ENCODE measurements at regions not wholly inside any gene's neighbourhood (a gene's known extent, or its start where the extent isn't known, plus 50 kb on each side); places are given as distances from the start of the nearest gene placed in this dataset.

GRCh38 chr2:129300456-129300855 lies 679.0 kb upstream of the RAB6C start:
- no peak for DNase-seq

GRCh38 chr2:129301431-129301913 lies 678.0 kb upstream of the RAB6C start:
- DNase-seq, result no peak

- no peak for DNase-seq
Observed at GRCh38 chr2:129302106-129302505, 677.4 kb upstream of the RAB6C start.

DNA sequence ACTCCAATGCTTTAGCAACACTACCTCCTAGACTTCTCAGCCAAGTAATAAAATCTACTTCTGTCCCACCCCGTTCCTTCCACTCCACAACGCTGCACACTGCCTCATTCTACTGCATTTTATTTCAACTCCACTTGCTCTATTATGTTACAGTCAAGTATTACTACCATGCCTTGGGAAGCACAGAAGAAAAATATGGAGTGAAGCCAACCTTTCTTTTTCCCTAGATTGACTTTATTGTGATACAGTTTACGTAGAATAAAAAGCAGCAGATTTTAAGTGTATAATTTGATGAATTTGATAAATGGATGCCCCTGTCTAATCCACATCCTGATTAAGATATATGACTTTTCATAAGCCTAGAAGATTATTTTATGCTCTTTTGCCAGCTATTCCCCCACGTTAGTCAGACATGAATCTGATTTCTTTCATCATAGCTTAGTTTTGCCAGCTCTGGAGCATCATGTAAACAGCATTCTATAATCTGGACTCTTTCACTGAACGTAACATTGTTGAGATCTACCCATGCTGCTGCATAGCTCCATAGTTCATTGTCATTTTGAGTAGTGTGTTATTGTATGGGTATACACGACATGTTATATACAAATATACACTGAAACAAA lies 676.8 kb upstream of the RAB6C start:
- no peak for DNase-seq

DNA sequence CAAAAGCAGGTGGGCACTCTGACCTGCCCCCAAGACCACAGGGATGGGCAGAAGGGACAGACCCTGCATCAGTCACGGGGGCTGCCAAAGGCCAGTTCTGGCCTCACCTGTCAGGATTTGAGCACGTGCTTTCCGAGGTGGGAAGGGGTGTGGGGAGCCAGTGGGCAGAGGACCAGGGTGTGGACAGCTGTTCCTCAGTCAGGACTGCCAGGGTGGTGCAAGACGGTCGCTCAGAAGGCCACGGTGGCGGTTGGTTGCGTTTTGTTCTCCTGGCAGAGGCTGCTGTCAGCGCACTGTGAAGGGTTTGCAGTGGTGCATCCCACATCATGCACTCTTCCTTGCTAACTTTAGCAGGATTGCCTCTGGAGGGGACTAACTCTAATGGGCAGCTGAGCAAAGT lies 665.3 kb upstream of the RAB6C start:
- DNase-seq, result no peak

GRCh38 chr2:129318581-129319421 lies 660.7 kb upstream of the RAB6C start:
- no peak for DNase-seq

- no peak for DNase-seq
Observed at GRCh38 chr2:129319422-129319717, 660.1 kb upstream of the RAB6C start.

- DNase-seq, result no peak
Observed at GRCh38 chr2:129320288-129320687, 659.2 kb upstream of the RAB6C start.

GRCh38 chr2:129324349-129324748 lies 655.1 kb upstream of the RAB6C start:
- DNase-seq, result no peak

DNA sequence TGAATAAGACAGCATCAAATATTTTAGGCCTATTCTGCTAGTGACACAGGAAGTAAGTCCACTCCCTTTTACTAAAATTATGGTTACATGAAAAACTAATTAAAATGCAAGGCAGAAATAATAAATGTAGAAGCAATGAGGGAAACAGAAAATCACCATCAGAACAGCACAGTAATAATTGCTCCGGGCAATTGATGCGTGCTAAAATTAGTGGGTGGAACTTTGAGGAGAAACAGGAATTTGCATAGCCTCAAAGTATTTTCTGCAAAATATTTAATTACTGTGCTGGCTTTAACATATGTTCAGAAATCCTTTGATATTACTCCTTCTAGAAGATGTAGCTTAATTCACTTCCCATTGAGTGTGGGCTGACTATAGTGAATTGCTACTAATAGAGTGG lies 654.3 kb upstream of the RAB6C start:
- DNase-seq, result no peak

DNA sequence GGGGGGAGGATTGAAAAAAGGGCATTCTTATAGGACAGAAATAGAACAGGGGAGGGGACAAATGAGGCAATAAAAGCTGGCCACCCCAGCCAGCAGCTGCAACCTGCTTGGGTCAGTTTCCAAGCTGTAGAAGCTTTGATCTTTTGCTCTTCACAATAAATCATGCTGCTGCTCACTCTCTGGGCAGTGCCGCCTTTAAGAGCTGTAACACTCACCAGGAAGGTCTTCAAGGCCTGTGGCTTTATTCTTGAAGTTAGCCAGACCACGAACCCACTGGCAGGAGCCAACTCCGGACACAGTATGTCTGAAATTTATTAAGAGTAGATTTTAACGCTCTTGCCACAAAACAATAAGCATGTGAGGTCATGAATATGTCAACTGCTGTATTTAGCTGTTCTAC lies 649.9 kb upstream of the RAB6C start:
- DNase-seq, result no peak

DNA sequence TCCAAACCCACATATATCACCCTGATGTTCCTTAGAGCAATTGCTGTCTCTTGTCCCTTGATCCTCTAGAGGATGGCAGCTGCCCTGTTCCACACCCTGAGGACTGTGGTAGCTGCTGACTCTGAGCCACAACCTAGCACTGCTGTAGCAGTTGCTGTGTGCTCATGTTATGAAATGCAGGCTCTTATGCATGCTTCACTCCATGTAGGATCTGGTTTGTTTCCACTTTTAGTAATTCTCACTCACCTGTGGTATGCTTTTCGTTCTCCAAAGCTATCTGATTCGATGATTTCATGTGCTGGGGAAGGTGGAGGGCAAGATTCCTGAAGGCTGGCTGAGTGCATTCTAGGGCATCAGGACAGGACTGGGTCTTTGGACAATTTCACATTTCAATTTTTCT lies 649.0 kb upstream of the RAB6C start:
- DNase-seq, result no peak

- DNase-seq, result no peak
Observed at GRCh38 chr2:129331638-129332037, 647.8 kb upstream of the RAB6C start.

DNA sequence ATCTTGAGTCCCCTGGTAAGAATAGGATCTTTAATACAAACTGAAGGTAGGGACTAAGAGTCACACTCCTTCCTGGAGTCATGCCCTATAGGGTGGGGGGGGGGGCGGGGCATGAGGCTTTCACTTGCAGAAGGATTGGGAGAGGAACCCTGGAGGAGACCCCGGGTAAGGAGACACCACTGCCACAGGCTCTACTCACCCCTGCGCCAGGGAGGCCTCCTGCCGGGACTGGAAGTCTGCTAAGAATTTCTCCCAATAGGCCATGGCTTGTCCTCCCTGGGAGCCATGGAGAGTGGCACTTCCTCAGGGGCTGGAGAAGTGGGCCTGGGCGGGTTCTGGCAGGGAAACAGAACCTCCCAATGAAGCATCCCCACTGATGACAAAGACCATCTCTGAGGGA lies 645.3 kb upstream of the RAB6C start:
- DNase-seq, result no peak

- DNase-seq, result no peak
Observed at GRCh38 chr2:129334696-129335410, 644.6 kb upstream of the RAB6C start.

- no peak for DNase-seq
Observed at GRCh38 chr2:129336276-129336675, 643.2 kb upstream of the RAB6C start.

GRCh38 chr2:129337076-129337475 lies 642.4 kb upstream of the RAB6C start:
- DNase-seq, result no peak

GRCh38 chr2:129345540-129345939 lies 633.9 kb upstream of the RAB6C start:
- no peak for DNase-seq

- no peak for DNase-seq
Observed at GRCh38 chr2:129347486-129348217, 631.8 kb upstream of the RAB6C start.

DNA sequence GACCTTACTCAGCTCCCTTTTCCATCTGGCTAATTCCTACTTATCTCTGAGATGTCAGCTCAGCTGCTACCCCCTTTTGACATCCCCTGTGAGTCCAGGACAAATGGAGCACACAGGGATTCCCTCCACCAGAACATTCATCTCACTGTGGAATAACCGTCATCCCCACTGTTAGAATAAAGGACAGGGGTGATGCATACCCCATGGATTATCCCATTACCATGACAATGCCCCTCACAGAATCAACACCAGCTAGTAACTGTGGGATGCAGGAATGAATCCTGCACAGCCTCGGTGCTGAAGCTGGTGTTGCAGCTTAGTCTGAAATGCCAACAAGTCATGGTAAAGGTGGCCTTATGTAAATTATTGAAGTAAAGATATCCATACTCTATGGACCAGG lies 624.8 kb upstream of the RAB6C start:
- DNase-seq, result no peak

DNA sequence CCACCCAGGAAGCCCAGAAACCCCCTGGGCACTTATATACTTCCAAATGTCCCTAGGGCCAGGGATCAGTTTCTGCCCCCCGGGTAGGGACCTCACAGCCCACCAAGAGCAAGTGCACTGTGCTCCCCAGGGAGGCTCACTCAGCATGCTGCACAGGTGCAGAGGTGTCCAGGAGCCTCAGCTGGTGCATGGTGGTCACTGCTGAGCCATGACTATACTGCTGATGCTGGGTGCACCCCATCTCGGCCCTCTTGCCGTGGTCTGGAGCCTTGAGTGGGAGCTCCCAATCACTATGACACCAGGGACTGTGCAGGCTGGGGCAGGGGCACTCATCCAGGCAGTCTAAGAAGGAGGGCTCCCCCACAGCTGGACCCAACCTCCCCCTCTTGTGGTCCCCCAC lies 617.8 kb upstream of the RAB6C start:
- no peak for DNase-seq

DNA sequence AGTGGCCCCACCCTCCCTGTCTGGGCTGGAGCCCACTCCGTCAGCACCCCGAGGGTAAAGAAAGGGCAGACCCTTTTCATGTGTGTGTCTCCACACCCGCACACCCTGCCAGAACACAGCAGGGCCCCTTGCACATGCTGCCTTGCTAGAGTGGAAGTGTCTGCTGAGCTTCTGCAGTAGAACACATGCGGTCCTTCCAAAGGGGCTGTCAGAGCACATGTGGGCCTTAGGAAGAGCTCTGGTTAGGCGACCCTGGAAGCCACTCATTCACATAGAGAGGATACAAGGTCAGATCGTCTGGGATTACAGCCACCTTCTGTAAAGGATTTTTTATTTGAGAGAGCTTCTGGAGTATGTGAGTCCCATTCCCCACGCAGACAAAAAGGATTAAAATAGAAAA lies 613.2 kb upstream of the RAB6C start:
- DNase-seq, result no peak

- DNase-seq, result no peak
Observed at GRCh38 chr2:129367107-129367506, 612.4 kb upstream of the RAB6C start.

Measured in GOT3 (cell line).